Fibroblast of lung (primary cell): ENCODE measurements at regions not wholly inside any gene's neighbourhood (a gene's known extent, or its start where the extent isn't known, plus 50 kb on each side); places are given as distances from the start of the nearest gene placed in this dataset.
A peak's percentile ranks its signal among the peaks of the same experiment; 100 is the strongest.

Experiments used
- DNase-seq, 2 donors: peaks; one replicate each; pipeline versions ENCODE4 v3.0.0 to v3.0.0-alpha.2; 2010; ENCODE audit warnings: low read depth in 2 of 2
- H2AFZ ChIP-seq: 2 replicates; pipeline ENCODE4 v1.5.1; 2012; ENCODE audit warnings: low read length, control low read depth, inconsistent platforms
- H3K27ac ChIP-seq: 2 replicates; pipeline ENCODE4 v1.5.1; 2011; ENCODE audit warnings: low read length, control low read depth; ENCODE audit not compliant: insufficient read depth
- H3K27me3 ChIP-seq: 2 replicates; pipeline ENCODE4 v1.5.1; 2011; ENCODE audit warnings: mild to moderate bottlenecking, low read length; ENCODE audit not compliant: control insufficient read depth, insufficient read depth
- H3K36me3 ChIP-seq: 2 replicates; pipeline ENCODE4 v1.5.1; 2011; ENCODE audit warnings: low read length; ENCODE audit not compliant: control insufficient read depth, insufficient read depth
- H3K4me1 ChIP-seq: 2 replicates; pipeline ENCODE4 v1.5.1; 2011; ENCODE audit warnings: low read length; ENCODE audit not compliant: control insufficient read depth, insufficient read depth; ENCODE audit errors: extremely low read depth
- H3K4me2 ChIP-seq: 2 replicates; pipeline ENCODE4 v1.5.1; 2011; ENCODE audit warnings: low read length, control low read depth; ENCODE audit not compliant: insufficient read depth; ENCODE audit errors: extremely low read depth
- H3K4me3 ChIP-seq, 4 experiments: fragments of 200-600 bp in 1 of 4; sonication (generic) in 1 of 4; replicated peaks in 1 of 4; 2 replicates each; pipeline ENCODE4 v1.5.1; 2011 to 2016; ENCODE audit warnings: low read length in 4 of 4, low read depth in 3 of 4, mild to moderate bottlenecking in 3 of 4, control low read depth in 2 of 4, inconsistent platforms in 1 of 4, mixed read lengths in 1 of 4; ENCODE audit not compliant: insufficient read depth in 1 of 4; ENCODE audit errors: control extremely low read depth in 1 of 4
- H3K79me2 ChIP-seq: 2 replicates; pipeline ENCODE4 v1.5.1; 2012; ENCODE audit warnings: mild to moderate bottlenecking, low read length, inconsistent platforms; ENCODE audit not compliant: control insufficient read depth, insufficient read depth
- H3K9ac ChIP-seq: 2 replicates; pipeline ENCODE4 v1.5.1; 2011; ENCODE audit warnings: mild to moderate bottlenecking, low read length, control low read depth; ENCODE audit not compliant: insufficient read depth
- H3K9me3 ChIP-seq: 2 replicates; pipeline ENCODE4 v1.5.1; 2012; ENCODE audit warnings: low read depth, low read length; ENCODE audit not compliant: control insufficient read depth, insufficient read depth
- H4K20me1 ChIP-seq: 2 replicates; pipeline ENCODE4 v1.5.1; 2011; ENCODE audit warnings: low read length; ENCODE audit not compliant: control insufficient read depth, insufficient read depth; ENCODE audit errors: extremely low read depth
- EZH2 ChIP-seq: IDR thresholded peaks from 2 replicates; pipeline ENCODE4 v1.5.1; 2012; ENCODE audit warnings: low read length, control low read depth, mild to moderate bottlenecking; ENCODE audit errors: missing control alignments
- TF ChIP-seq, protein P1 (sequence below), 2 donors: IDR thresholded peaks in 1 of 2; conservative IDR thresholded peaks in 1 of 2; 1 replicate in 1 of 2; 2 replicates in 1 of 2; pipeline ENCODE4 v1.5.1; 2011 to 2012; ENCODE audit warnings: low read length in 2 of 2, control low read depth in 1 of 2, inconsistent platforms in 1 of 2, low read depth in 1 of 2, mild to moderate bottlenecking in 1 of 2

DNA sequence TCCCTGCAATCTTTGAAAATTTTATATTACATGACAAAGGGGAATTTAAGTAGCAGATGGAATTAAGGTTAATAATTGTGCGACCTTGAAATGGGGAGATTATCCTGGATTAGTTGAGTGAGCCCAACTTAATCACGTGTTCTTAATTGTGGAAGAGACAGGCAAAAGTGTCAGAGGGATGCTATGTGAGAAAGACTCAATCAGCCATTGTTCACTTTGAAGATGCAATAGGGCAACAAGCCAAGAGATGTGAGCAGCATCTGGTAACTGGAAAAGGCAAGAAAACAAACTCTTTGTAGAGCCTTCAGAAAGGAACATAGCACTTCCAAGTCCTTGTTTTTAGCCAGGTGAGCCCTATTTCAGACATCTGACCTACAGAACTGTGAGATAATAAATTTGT is 247.7 kb downstream of the SLITRK1 start:
- Histone ChIP-seq H4K20me1 (no peaks in the 10 kb centered on the region), H3K27me3 (no peaks in the 10 kb centered on the region), H3K36me3 (no peaks in the 10 kb centered on the region), H3K4me3 (no peak overlapping the region), H3K27ac (no peak overlapping the region), H3K9me3 (no peaks in the 10 kb centered on the region), H2AFZ (no peak overlapping the region), H3K4me2 (no peak overlapping the region), H3K9ac (no peak overlapping the region), H3K4me1 (no peaks in the 10 kb centered on the region), H3K79me2 (no peaks in the 10 kb centered on the region)
- no peak for DNase-seq
- TF ChIP-seq EZH2 = no peak
- TF ChIP-seq, protein P1, sequence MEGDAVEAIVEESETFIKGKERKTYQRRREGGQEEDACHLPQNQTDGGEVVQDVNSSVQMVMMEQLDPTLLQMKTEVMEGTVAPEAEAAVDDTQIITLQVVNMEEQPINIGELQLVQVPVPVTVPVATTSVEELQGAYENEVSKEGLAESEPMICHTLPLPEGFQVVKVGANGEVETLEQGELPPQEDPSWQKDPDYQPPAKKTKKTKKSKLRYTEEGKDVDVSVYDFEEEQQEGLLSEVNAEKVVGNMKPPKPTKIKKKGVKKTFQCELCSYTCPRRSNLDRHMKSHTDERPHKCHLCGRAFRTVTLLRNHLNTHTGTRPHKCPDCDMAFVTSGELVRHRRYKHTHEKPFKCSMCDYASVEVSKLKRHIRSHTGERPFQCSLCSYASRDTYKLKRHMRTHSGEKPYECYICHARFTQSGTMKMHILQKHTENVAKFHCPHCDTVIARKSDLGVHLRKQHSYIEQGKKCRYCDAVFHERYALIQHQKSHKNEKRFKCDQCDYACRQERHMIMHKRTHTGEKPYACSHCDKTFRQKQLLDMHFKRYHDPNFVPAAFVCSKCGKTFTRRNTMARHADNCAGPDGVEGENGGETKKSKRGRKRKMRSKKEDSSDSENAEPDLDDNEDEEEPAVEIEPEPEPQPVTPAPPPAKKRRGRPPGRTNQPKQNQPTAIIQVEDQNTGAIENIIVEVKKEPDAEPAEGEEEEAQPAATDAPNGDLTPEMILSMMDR (conservative IDR thresholded peaks at IDR 0.05 in 1 of 2, IDR thresholded peaks at IDR 0.05 in 1 of 2; ENCODE audit: low read depth in 1 of 2, low read length in 2 of 2) = no peak

DNA sequence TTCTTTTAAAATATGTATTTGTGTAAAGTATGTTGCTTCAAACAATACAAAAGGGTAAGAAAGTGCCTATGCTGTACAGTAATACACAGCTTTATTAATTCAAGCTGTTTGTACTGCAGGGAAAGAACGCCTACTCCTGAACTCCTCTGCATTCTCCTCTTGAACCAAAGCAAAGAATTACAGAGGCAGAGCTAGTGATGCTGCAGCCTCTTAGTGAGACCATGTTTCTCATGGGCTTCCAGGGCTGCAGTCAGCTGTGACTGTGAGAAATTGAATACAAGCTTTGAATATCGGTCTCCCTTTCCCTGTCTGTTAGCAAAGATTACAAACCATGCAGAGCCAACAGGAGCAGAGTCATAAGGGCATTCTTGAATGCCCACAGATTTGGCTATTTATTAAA is 248.5 kb downstream of the SLITRK1 start:
- TF ChIP-seq, protein P1 (conservative IDR thresholded peaks at IDR 0.05 in 1 of 2, IDR thresholded peaks at IDR 0.05 in 1 of 2; ENCODE audit: low read depth in 1 of 2, low read length in 2 of 2) = no peak
- TF ChIP-seq EZH2 = no peak

DNA sequence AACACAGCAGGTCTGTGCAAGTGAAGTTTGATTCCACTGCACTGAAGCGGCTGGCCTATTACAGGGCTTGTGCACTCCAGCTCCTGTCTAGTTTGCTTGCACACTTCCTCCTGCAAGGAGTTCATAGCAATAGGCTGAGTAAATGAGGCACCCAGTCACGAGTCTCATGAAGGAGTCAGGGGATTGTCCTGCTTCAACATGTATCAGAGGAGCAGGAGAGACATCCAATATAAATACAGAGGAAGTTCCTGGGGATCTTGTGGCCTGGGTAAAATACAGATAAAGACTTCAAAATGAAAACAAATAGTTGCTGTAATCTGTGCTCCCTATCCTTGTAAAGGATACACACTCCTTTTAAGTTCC is 259.9 kb downstream of the SLITRK1 start:
- H3K27ac ChIP-seq = no peak overlapping the region
- no peak overlapping the region for H2AFZ ChIP-seq
- no peaks in the 10 kb centered on the region for H4K20me1 ChIP-seq
- H3K79me2 ChIP-seq = no peaks in the 10 kb centered on the region
- H3K36me3 ChIP-seq = no peaks in the 10 kb centered on the region
- H3K27me3 ChIP-seq = no peaks in the 10 kb centered on the region
- H3K9ac ChIP-seq = no peak overlapping the region
- no peak for TF ChIP-seq EZH2
- TF ChIP-seq, protein P1 (conservative IDR thresholded peaks at IDR 0.05 in 1 of 2, IDR thresholded peaks at IDR 0.05 in 1 of 2; ENCODE audit: low read depth in 1 of 2, low read length in 2 of 2) = no peak
- H3K4me2 ChIP-seq = no peak overlapping the region
- no peak overlapping the region for H3K4me3 ChIP-seq
- no peaks in the 10 kb centered on the region for H3K4me1 ChIP-seq
- H3K9me3 ChIP-seq = no peaks in the 10 kb centered on the region
- peak in 1 of 2 donors; percentile 66 for DNase-seq

More for the DNA sequence above, 248.5 kb downstream of the SLITRK1 start:
- Histone ChIP-seq H2AFZ (no peak overlapping the region), H3K9ac (no peak overlapping the region), H3K4me2 (no peak overlapping the region), H3K36me3 (no peaks in the 10 kb centered on the region), H3K27ac (no peak overlapping the region), H3K27me3 (no peaks in the 10 kb centered on the region), H3K79me2 (no peaks in the 10 kb centered on the region), H3K9me3 (no peaks in the 10 kb centered on the region), H3K4me1 (no peaks in the 10 kb centered on the region), H4K20me1 (no peaks in the 10 kb centered on the region), H3K4me3 (no peak overlapping the region)
- DNase-seq = peak in 1 of 2 donors; percentile 8
